ENCODE measurements at regions not wholly inside any gene's neighbourhood (a gene's known extent, or its start where the extent isn't known, plus 50 kb on each side); places are given as distances from the start of the nearest gene placed in this dataset.

DNA sequence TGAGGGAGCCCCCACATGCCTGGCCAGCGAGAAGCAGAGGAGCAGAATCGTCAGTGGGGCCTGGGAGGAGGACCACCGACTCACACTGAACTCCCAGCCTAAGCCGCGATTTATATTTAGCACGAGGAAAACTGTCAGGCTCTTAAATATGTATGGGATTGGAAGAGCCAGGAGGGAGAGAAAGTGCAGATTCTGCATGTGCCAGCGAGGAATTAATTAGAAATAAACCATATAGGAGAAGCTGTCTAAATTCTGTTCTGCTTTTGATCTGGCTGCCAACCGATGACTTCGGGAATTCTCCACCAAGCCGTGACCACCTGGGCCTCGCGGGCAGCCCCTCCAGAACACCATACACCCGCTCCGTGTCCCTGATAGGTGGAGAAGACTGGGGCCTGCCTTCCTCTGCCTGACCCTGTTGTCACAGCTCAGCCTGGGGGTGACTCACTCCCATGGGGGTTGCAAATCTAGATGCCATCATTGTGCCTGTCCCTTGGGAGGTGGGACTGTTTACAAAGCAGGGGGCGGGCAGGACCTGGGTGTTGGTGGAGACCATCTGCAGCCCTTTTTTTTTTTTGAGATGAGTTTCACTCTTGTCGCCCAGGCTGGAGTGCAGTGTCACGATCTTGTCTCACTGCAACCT lies 91.1 kb upstream of the PMEPA1 start:
- TF ChIP-seq, protein P1, sequence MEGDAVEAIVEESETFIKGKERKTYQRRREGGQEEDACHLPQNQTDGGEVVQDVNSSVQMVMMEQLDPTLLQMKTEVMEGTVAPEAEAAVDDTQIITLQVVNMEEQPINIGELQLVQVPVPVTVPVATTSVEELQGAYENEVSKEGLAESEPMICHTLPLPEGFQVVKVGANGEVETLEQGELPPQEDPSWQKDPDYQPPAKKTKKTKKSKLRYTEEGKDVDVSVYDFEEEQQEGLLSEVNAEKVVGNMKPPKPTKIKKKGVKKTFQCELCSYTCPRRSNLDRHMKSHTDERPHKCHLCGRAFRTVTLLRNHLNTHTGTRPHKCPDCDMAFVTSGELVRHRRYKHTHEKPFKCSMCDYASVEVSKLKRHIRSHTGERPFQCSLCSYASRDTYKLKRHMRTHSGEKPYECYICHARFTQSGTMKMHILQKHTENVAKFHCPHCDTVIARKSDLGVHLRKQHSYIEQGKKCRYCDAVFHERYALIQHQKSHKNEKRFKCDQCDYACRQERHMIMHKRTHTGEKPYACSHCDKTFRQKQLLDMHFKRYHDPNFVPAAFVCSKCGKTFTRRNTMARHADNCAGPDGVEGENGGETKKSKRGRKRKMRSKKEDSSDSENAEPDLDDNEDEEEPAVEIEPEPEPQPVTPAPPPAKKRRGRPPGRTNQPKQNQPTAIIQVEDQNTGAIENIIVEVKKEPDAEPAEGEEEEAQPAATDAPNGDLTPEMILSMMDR (conservative IDR thresholded peaks at IDR 0.05), result no peak
- no peak for TF ChIP-seq ZFX (IDR thresholded peaks at IDR 0.05)
- no peak overlapping the region for H3K27ac ChIP-seq

DNA sequence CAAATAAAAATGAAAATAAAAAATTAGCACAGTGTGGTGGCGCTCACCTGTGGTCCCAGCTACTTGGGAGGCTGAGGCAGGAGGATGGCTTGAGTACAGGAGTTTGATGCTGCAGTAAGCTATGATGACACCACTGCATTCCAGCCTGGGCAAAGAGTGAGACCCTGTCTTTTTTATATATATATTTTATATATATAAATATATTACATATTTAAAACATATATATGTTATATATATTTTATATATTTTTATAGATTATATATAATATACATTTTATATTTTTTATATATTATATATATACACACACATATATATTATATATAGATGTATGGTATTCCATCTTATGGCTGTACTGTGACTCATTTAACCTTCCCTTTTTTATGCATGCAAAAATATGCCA lies 87.6 kb upstream of the PMEPA1 start:
- no peak overlapping the region for H3K27ac ChIP-seq
- TF ChIP-seq ZFX (IDR thresholded peaks at IDR 0.05), result no peak
- TF ChIP-seq, protein P1 (conservative IDR thresholded peaks at IDR 0.05), result no peak

DNA sequence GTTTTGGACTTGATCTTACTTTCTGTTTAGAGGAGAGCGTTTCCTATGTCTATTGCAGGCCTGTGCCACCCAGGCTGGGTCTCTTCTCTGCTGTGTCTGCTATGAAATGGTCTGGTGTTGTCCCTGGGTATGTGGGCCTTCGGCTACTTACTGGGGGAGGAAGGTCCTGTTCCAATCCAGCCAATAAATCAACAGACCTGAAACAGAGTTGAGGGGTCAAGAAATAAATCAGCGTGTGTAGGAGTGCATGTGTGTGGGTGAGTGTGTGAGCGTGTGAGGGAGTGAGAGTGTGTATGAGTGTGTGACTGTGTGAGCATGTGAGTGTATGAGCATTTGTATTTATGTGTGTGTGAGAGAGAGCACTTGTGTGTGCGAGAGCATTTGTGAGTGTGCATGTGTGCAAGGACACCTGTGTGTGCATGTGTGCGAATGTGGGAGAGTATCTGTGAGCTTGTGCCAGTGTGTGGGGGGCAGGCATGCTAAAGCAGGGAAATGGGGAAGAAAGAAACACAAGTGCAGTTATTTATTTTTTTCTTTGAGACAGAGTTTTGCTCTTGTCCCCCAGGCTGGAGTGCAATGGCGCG lies 86.3 kb upstream of the PMEPA1 start:
- H3K27ac ChIP-seq, result no peak overlapping the region
- TF ChIP-seq, protein P1 (conservative IDR thresholded peaks at IDR 0.05), result no peak
- no peak for TF ChIP-seq ZFX (IDR thresholded peaks at IDR 0.05)

DNA sequence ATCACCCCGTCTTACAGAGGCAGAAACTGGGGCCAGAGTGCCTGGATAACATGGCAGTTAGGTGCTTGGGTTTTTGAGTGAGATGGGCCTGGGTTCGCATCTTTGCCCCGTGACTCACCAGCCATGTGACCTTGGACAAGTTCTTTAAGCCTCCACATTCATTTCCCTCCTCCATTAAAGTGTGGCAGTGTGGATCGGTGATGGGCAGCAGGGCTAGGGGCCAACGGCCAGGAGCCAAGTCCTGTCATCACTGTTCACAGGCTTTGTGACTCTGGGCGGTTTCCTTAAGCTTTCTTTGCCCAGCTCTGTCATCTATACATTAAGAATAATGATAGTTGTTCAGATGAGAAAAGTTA lies 85.5 kb upstream of the PMEPA1 start:
- TF ChIP-seq ZFX (IDR thresholded peaks at IDR 0.05), result no peak
- TF ChIP-seq, protein P1 (conservative IDR thresholded peaks at IDR 0.05), result no peak
- no peak overlapping the region for H3K27ac ChIP-seq

DNA sequence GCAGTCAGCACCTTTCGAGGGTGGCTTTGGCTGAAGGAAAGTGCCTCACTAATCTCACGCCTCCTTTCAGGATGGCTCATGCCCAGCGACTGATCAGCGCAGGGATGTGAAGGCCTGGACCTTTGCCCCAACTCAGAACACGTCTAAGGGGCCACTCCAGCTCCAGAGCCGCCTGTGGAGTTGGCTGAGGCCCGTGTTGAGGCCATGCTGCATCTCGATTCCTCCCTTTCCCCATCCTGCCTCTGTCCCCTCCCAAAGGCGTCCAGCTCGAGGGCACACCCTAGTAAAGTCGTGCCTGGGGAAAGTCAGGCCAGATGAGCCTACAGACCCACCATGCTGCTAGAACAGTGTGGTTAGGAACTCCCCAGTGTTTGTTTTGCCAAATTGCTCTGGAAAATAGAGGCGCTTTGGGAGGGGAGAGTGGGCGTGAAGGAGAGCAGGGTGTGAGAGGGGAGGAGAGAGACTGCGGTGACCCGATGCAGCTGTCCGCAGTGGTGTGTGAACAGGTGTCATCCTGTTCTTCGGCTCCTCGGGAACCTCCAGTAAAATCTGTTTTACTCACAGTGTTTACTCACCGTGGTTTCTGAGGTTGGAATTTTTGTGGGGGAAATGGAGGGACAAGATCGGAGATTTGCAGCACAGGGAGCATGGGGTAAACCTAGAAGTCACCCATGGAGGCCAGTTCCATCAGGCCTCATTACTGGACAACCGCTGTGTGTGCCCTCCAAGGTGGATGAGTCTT lies 85.0 kb upstream of the PMEPA1 start:
- H3K27ac ChIP-seq, result no peak overlapping the region
- no peak for TF ChIP-seq ZFX (IDR thresholded peaks at IDR 0.05)
- TF ChIP-seq, protein P1 (conservative IDR thresholded peaks at IDR 0.05), result no peak

DNA sequence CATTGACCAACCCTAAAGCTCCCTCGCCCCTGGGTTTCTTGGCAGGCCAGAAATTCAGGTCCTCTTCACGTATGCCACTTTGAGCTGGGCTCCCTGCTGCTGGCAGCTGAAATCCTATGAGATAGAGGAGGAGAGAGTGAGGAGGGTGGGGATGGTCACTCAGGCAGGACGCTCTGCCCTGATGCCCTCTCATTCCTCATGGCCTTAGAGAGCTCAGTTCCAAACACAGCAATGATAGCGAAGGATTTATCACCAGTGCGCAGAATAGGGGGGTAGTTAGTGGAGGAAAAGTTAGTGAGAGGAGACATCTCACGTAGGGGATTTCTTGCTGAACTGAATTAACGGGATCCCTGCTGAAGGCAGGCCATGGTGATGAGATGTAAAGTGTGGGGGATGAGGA lies 84.2 kb upstream of the PMEPA1 start:
- no peak overlapping the region for H3K27ac ChIP-seq
- TF ChIP-seq ZFX (IDR thresholded peaks at IDR 0.05), result no peak
- TF ChIP-seq, protein P1 (conservative IDR thresholded peaks at IDR 0.05), result no peak

DNA sequence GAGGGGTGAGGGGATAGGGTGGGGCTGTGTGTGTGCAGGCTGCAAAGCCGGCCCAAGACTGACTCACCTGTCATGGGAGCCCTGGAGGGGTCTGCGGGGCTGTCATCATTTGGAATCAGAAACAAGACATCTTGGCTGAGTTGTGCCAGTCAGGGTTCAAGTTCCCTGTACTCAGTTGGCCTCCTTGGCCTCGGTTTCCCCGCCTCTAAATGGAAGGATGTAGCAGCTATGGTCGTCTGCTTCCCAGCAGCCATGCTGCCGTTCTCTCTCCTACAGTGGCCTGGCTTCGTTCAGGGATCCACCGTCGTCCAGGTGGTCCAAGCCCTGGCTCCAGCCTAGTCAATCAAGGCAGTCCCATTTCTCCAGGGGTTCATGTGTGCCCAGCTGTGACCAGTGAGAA lies 83.6 kb upstream of the PMEPA1 start:
- TF ChIP-seq, protein P1 (conservative IDR thresholded peaks at IDR 0.05), result no peak
- TF ChIP-seq ZFX (IDR thresholded peaks at IDR 0.05), result no peak
- no peak overlapping the region for H3K27ac ChIP-seq
